ENCODE measurements at regions not wholly inside any gene's neighbourhood (a gene's known extent, or its start where the extent isn't known, plus 50 kb on each side); places are given as distances from the start of the nearest gene placed in this dataset.

DNA sequence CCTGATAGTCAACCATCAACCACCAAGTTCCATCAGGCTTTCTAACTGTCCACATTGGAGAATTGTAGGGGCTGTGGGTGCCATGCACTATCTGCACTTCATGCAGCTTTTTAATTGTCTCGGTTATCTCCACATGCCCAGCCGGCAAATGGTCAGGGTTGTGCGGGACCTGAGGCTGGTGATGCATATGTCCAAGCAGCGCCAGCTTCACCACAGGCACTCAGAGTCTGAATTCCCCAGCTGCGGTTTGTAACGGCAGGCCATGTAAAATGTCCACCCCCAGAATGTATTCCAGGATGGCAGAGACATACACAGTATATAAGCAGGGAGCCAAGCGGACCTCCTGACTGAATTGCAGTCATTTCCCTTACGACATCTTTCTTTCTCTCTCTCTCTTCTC is 435.6 kb downstream of the DYNC2H1 start:
- Histone ChIP-seq H3K79me2 (ENCODE audit: insufficient read depth, low read length) (no peaks in the 10 kb centered on the region), H3K9me3 (replicated peaks in 1 of 2; ENCODE audit: control insufficient read depth in 1 of 2, insufficient read depth in 1 of 2, low read length in 2 of 2) (peaks cover 25 to 38% of the 10 kb centered on the region in 2 donors), H3K4me3 (replicated peaks in 1 of 3; ENCODE audit: low read depth in 2 of 3, low read length in 3 of 3) (no peak overlapping the region), H2AFZ (ENCODE audit: insufficient read depth, low read depth, low read length, poor library complexity, severe bottlenecking) (no peak overlapping the region), H3K4me1 (ENCODE audit: control insufficient read depth in 1 of 2, insufficient read depth in 2 of 2, low read length in 2 of 2) (no peaks in the 10 kb centered on the region), H3K9ac (ENCODE audit: insufficient read depth, low read length, poor library complexity, severe bottlenecking) (no peak overlapping the region), H3K36me3 (replicated peaks in 1 of 2; ENCODE audit: control insufficient read depth in 1 of 2, insufficient read depth in 2 of 2, low read length in 2 of 2) (no peaks in the 10 kb centered on the region), H4K20me1 (ENCODE audit: insufficient read depth, low read length) (no peaks in the 10 kb centered on the region), H3K27ac (ENCODE audit: low read depth in 1 of 2, low read length in 2 of 2) (no peak overlapping the region), H3K27me3 (ENCODE audit: control insufficient read depth in 2 of 2, insufficient read depth in 2 of 2, low read length in 2 of 2) (no peaks in the 10 kb centered on the region), H3K4me2 (replicated peaks; ENCODE audit: extremely low read depth, low read length, poor library complexity, severe bottlenecking) (no peak overlapping the region)
- Mint-ChIP-seq H3K4me3 (no peak overlapping the region), H3K36me3 (no peaks in the 10 kb centered on the region), H3K27me3 (ENCODE audit: low read depth in 3 of 3) (peaks cover 0 to 4% (median 0%) of the 10 kb centered on the region in 3 donors), H3K4me1 (no peaks in the 10 kb centered on the region), H3K9me3 (peaks cover 0 to 22% (median 7%) of the 10 kb centered on the region in 7 donors), H3K27ac (no peak overlapping the region)
- WGBS (ENCODE audit: insufficient coverage): 91% methylated on average over 5 of the region's 8 CpGs
- intact Hi-C loops (cut with micrococcal nuclease): no loop called here
- DNase-seq: no peak
- TF ChIP-seq, protein P1, sequence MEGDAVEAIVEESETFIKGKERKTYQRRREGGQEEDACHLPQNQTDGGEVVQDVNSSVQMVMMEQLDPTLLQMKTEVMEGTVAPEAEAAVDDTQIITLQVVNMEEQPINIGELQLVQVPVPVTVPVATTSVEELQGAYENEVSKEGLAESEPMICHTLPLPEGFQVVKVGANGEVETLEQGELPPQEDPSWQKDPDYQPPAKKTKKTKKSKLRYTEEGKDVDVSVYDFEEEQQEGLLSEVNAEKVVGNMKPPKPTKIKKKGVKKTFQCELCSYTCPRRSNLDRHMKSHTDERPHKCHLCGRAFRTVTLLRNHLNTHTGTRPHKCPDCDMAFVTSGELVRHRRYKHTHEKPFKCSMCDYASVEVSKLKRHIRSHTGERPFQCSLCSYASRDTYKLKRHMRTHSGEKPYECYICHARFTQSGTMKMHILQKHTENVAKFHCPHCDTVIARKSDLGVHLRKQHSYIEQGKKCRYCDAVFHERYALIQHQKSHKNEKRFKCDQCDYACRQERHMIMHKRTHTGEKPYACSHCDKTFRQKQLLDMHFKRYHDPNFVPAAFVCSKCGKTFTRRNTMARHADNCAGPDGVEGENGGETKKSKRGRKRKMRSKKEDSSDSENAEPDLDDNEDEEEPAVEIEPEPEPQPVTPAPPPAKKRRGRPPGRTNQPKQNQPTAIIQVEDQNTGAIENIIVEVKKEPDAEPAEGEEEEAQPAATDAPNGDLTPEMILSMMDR (IDR thresholded peaks at IDR 0.05): no peak

DNA sequence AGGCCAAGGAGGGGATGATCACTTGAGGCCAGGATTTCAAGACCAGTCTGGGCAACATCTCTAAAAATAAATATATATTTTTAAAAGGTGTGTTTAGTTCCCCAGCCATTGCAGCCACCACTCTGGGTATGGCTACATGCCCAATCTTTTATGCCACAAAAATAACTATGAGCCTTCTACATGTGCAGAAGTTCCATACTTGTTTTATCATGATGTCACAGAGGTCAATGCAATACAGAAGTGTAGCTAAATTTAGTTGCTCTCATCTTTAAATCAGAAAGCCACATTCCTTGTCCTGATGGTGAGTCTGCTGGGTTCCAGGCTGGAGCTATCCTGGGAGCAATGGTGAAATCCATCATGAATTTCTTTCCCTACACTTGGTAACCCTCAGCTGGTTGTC is 436.3 kb downstream of the DYNC2H1 start:
- Histone ChIP-seq H2AFZ (ENCODE audit: insufficient read depth, low read depth, low read length, poor library complexity, severe bottlenecking) (no peak overlapping the region), H3K79me2 (ENCODE audit: insufficient read depth, low read length) (no peaks in the 10 kb centered on the region), H3K27ac (ENCODE audit: low read depth in 1 of 2, low read length in 2 of 2) (no peak overlapping the region), H3K4me3 (replicated peaks in 1 of 3; ENCODE audit: low read depth in 2 of 3, low read length in 3 of 3) (no peak overlapping the region), H3K4me1 (ENCODE audit: control insufficient read depth in 1 of 2, insufficient read depth in 2 of 2, low read length in 2 of 2) (no peaks in the 10 kb centered on the region), H3K27me3 (ENCODE audit: control insufficient read depth in 2 of 2, insufficient read depth in 2 of 2, low read length in 2 of 2) (no peaks in the 10 kb centered on the region), H3K9me3 (replicated peaks in 1 of 2; ENCODE audit: control insufficient read depth in 1 of 2, insufficient read depth in 1 of 2, low read length in 2 of 2) (peaks cover 25 to 38% of the 10 kb centered on the region in 2 donors), H4K20me1 (ENCODE audit: insufficient read depth, low read length) (no peaks in the 10 kb centered on the region), H3K36me3 (replicated peaks in 1 of 2; ENCODE audit: control insufficient read depth in 1 of 2, insufficient read depth in 2 of 2, low read length in 2 of 2) (no peaks in the 10 kb centered on the region), H3K9ac (ENCODE audit: insufficient read depth, low read length, poor library complexity, severe bottlenecking) (no peak overlapping the region), H3K4me2 (replicated peaks; ENCODE audit: extremely low read depth, low read length, poor library complexity, severe bottlenecking) (no peak overlapping the region)
- Mint-ChIP-seq H3K4me3 (no peak overlapping the region), H3K4me1 (no peaks in the 10 kb centered on the region), H3K27ac (no peak overlapping the region), H3K27me3 (ENCODE audit: low read depth in 3 of 3) (peaks cover 0 to 5% (median 0%) of the 10 kb centered on the region in 3 donors), H3K36me3 (no peaks in the 10 kb centered on the region), H3K9me3 (peaks cover 0 to 22% (median 4%) of the 10 kb centered on the region in 7 donors)
- TF ChIP-seq, protein P1 (IDR thresholded peaks at IDR 0.05): no peak
- intact Hi-C loops (cut with micrococcal nuclease): no loop called here
- no peak for DNase-seq
